Thyroid gland (tissue), 4 donors: ENCODE measurements at regions not wholly inside any gene's neighbourhood (a gene's known extent, or its start where the extent isn't known, plus 50 kb on each side); places are given as distances from the start of the nearest gene placed in this dataset.

Experiments
- POLR2A ChIP-seq, 2 donors: fragments of 450-650 bp; IDR thresholded peaks; one replicate each; pipeline ENCODE4 v1.6.1; 2017; ENCODE audit warnings: antibody characterized with exemption in 2 of 2, mild to moderate bottlenecking in 2 of 2, moderate library complexity in 1 of 2
- TF ChIP-seq, protein P1 (sequence below), 6 experiments: fragments of 200-600 bp in 3 of 6; fragments of 450-650 bp in 3 of 6; sonication (generic) in 3 of 6; IDR thresholded peaks; one replicate each; pipeline ENCODE4 v1.5.1; 2016 to 2019; ENCODE audit warnings: antibody characterized with exemption in 6 of 6, mild to moderate bottlenecking in 2 of 6, inconsistent platforms in 1 of 6, moderate library complexity in 1 of 6

DNA sequence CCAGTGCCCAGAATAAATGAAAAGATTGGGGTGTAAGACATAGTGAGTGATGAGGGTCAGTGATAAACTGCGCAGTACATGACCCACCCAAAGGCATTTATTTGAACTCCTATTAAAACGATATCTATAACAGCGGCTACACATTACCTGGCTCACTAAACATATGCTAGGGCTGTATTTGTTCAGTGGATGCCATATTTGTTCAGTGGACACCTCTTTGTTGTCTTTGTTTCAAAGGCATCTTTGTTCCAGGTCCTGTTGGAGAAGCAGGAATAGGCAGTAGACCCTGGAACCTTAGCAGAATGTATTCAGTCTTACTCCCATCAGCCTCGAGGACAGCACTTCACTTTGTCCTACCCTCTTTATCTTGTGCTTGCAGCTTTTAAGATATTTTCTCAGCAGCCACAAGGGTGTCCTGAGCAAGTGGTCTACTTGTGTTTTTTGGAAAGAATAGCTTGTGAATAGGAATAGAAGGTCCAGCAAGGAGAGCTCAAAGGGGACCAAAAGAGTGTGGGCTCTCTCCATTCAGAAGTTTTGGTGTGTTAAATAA lies 650.8 kb upstream of the FANCL start:
- TF ChIP-seq, protein P1, sequence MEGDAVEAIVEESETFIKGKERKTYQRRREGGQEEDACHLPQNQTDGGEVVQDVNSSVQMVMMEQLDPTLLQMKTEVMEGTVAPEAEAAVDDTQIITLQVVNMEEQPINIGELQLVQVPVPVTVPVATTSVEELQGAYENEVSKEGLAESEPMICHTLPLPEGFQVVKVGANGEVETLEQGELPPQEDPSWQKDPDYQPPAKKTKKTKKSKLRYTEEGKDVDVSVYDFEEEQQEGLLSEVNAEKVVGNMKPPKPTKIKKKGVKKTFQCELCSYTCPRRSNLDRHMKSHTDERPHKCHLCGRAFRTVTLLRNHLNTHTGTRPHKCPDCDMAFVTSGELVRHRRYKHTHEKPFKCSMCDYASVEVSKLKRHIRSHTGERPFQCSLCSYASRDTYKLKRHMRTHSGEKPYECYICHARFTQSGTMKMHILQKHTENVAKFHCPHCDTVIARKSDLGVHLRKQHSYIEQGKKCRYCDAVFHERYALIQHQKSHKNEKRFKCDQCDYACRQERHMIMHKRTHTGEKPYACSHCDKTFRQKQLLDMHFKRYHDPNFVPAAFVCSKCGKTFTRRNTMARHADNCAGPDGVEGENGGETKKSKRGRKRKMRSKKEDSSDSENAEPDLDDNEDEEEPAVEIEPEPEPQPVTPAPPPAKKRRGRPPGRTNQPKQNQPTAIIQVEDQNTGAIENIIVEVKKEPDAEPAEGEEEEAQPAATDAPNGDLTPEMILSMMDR (IDR thresholded peaks at IDR 0.05) = no peak
- TF ChIP-seq POLR2A (IDR thresholded peaks at IDR 0.05) = no peak
